ENCODE measurements at regions not wholly inside any gene's neighbourhood (a gene's known extent, or its start where the extent isn't known, plus 50 kb on each side); places are given as distances from the start of the nearest gene placed in this dataset.
"Not testable (repeated sequence)": the region's sequence is repeated elsewhere in the genome, so short reads cannot be mapped to it uniquely, and the experiment has no call there.

DNA sequence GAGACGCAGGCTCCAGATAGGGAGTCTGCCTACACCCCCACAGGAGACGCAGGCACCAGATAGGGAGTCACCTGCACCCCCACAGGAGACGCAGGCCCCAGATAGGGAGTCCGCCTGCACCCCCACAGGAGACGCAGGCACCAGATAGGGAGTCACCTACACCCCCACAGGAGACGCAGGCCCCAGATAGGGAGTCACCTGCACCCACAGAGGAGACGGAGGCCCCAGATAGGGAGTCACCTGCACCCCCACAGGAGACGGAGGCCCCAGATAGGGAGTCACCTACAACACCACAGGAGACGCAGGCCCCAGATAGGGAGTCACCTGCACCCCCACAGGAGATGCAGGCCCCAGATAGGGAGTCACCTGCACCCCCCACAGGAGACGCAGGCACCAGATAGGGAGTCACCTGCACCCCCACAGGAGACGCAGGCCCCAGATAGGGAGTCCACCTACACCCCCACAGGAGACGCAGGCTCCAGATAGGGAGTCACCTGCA, 77.2 kb upstream of the PPP2R2D start:
- DNase-seq; H3K36me3 Mint-ChIP-seq; H3K4me3 Mint-ChIP-seq; H3K27me3 Mint-ChIP-seq; H3K36me3 ChIP-seq (ENCODE audit: control insufficient read depth in 2 of 3, insufficient read depth in 3 of 3, low read length in 3 of 3); H3K27ac Mint-ChIP-seq; H3K9me3 ChIP-seq (ENCODE audit: control insufficient read depth in 2 of 3, low read length in 3 of 3); intact Hi-C loops (cut with micrococcal nuclease); H3K9me3 Mint-ChIP-seq; ATAC-seq; CTCF ChIA-PET; H3K4me3 ChIP-seq (ENCODE audit: low read length); H3K4me1 ChIP-seq (ENCODE audit: control insufficient read depth in 2 of 2, insufficient read depth in 2 of 2, low read length in 2 of 2); H3K4me1 Mint-ChIP-seq; POLR2A ChIA-PET; H3K27me3 ChIP-seq (ENCODE audit: control insufficient read depth in 2 of 2, insufficient read depth in 2 of 2, low read length in 2 of 2); H3K27ac ChIP-seq (ENCODE audit: low read depth, low read length): not testable (repeated sequence)

DNA sequence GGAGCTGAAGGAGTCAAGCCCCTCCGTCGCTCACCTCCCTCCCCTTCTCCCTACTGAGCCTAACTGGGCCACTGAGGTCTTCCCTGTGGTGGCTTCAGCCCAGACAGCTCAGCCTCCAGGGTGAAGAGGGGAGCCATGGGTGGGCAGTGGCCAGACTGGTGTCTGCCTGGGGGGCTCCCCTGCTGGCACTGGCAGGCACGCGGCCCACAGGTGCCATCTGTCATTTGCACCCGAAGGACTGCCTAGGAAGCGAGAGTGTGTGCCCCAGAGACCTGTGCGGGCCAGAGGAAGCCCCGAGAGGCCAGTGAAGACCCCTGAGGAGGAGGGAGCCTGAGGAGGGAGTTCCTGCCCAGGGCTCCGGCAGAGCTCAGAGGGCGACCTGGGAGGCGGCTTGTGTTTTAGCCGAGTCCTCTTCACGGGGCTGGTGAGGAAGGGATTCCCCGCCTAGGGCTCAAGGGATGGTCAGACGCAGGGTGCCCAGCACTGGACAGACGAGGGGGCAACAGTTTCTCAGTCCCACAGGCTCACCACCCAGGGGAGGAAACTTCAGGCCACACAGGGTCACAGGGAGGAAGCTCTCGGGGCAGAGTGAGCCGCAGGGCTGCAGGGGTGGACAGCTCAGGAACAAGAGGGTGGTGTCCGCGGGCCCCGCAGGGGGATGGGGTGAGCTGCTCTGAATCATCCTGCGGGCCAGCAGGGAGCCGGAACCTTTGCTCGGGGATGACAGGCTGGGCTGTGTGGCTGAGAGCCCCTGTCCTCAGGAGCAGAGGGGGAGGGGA, 76.2 kb upstream of the PPP2R2D start:
- Histone ChIP-seq H3K9me3 (ENCODE audit: control insufficient read depth in 2 of 3, low read length in 3 of 3) (no peaks in the 10 kb centered on the region), H3K27ac (ENCODE audit: low read depth, low read length) (no peak overlapping the region), H3K27me3 (ENCODE audit: control insufficient read depth in 2 of 2, insufficient read depth in 2 of 2, low read length in 2 of 2) (no peaks in the 10 kb centered on the region), H3K4me1 (ENCODE audit: control insufficient read depth in 2 of 2, insufficient read depth in 2 of 2, low read length in 2 of 2) (no peaks in the 10 kb centered on the region), H3K4me3 (ENCODE audit: low read length) (no peak overlapping the region), H3K36me3 (ENCODE audit: control insufficient read depth in 2 of 3, insufficient read depth in 3 of 3, low read length in 3 of 3) (no peaks in the 10 kb centered on the region)
- intact Hi-C loops (cut with micrococcal nuclease) = no loop called here
- ChIA-PET CTCF (no interaction called here), POLR2A (no interaction called here)
- H3K36me3 Mint-ChIP-seq = peaks cover 0 to 4% (median 0%) of the 10 kb centered on the region in 5 donors
- H3K4me3 Mint-ChIP-seq = no peak overlapping the region
- H3K9me3 Mint-ChIP-seq = peaks cover 0 to 9% (median 0%) of the 10 kb centered on the region in 11 donors
- peaks cover 0 to 7% (median 4%) of the 10 kb centered on the region in 5 donors for H3K27me3 Mint-ChIP-seq
- no peak for DNase-seq
- H3K27ac Mint-ChIP-seq = no peak overlapping the region
- peak; percentile 26 for ATAC-seq
- H3K4me1 Mint-ChIP-seq = peaks cover 0 to 2% (median 0%) of the 10 kb centered on the region in 7 donors

DNA sequence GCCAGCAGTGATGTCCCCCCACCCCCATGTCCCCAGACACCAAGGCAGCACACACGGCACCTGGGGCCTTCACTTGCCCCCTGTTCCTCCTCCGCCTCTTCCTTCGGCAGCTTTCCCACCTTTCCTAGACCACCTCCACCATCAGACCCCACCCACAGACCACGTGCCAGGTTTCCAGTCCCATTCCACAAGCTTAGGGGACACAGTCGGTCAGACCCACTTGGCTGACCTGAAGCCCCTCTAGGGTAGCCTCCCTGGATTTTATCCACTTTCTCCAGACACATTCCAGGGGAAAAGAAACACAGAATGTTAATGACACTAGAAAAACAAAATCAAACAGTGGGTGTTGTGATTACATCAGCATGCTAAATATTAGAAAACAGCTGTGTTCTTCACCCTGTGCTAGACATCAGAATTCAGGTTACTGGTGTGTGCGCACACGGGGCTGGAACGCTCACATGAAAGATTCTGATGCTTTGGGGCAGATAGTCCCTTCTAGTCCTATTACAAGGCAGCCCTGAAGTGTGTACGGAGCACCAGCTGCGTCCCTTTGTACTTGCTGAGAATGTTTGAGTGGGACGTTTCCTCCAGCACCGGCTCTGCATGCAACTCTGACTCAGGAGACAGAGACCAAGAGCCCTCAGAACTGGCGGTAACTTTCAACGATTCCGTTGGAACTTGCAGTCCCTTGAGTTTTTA, 75.5 kb upstream of the PPP2R2D start:
- peak overlapping the region in 1 of 9 donors; percentile 74 for H3K27ac Mint-ChIP-seq
- POLR2A ChIA-PET = no interaction called here
- peaks cover 0 to 13% (median 9%) of the 10 kb centered on the region in 5 donors for H3K27me3 Mint-ChIP-seq
- H3K4me3 ChIP-seq (ENCODE audit: low read length) = no peak overlapping the region
- H3K4me1 ChIP-seq (ENCODE audit: control insufficient read depth in 2 of 2, insufficient read depth in 2 of 2, low read length in 2 of 2) = no peaks in the 10 kb centered on the region
- intact Hi-C loops (cut with micrococcal nuclease) = no loop called here
- ATAC-seq (no peak), DNase-seq (peak in 1 of 9 donors; percentile 5)
- H3K4me3 Mint-ChIP-seq = no peak overlapping the region
- H3K36me3 Mint-ChIP-seq = peaks cover 0 to 4% (median 0%) of the 10 kb centered on the region in 5 donors
- no peaks in the 10 kb centered on the region for H3K36me3 ChIP-seq (ENCODE audit: control insufficient read depth in 2 of 3, insufficient read depth in 3 of 3, low read length in 3 of 3)
- peaks cover 0 to 9% (median 0%) of the 10 kb centered on the region in 11 donors for H3K9me3 Mint-ChIP-seq
- CTCF ChIA-PET = no interaction called here
- H3K4me1 Mint-ChIP-seq = peaks cover 0 to 2% (median 0%) of the 10 kb centered on the region in 7 donors
- H3K27me3 ChIP-seq (ENCODE audit: control insufficient read depth in 2 of 2, insufficient read depth in 2 of 2, low read length in 2 of 2) = no peaks in the 10 kb centered on the region
- H3K9me3 ChIP-seq (ENCODE audit: control insufficient read depth in 2 of 3, low read length in 3 of 3) = no peaks in the 10 kb centered on the region
- H3K27ac ChIP-seq (ENCODE audit: low read depth, low read length) = no peak overlapping the region

- CTCF ChIA-PET = no interaction called here
- Mint-ChIP-seq H3K36me3 (peaks cover 0 to 4% (median 0%) of the 10 kb centered on the region in 5 donors), H3K4me1 (peaks cover 0 to 2% (median 0%) of the 10 kb centered on the region in 7 donors)
Observed at GRCh38 chr10:131825960-131826650, 74.7 kb upstream of the PPP2R2D start.

GRCh38 chr10:131829156-131829930, 71.5 kb upstream of the PPP2R2D start:
- peaks cover 0 to 2% (median 0%) of the 10 kb centered on the region in 7 donors for H3K4me1 Mint-ChIP-seq
- H3K27me3 Mint-ChIP-seq = peaks cover 0 to 29% (median 16%) of the 10 kb centered on the region in 5 donors
- POLR2A ChIA-PET = no interaction called here
- Histone ChIP-seq H3K4me3 (ENCODE audit: low read length) (no peak overlapping the region), H3K4me1 (ENCODE audit: control insufficient read depth in 2 of 2, insufficient read depth in 2 of 2, low read length in 2 of 2) (no peaks in the 10 kb centered on the region), H3K36me3 (ENCODE audit: control insufficient read depth in 2 of 3, insufficient read depth in 3 of 3, low read length in 3 of 3) (no peaks in the 10 kb centered on the region), H3K27me3 (ENCODE audit: control insufficient read depth in 2 of 2, insufficient read depth in 2 of 2, low read length in 2 of 2) (no peaks in the 10 kb centered on the region), H3K27ac (ENCODE audit: low read depth, low read length) (no peak overlapping the region), H3K9me3 (ENCODE audit: control insufficient read depth in 2 of 3, low read length in 3 of 3) (no peaks in the 10 kb centered on the region)
- peak in 1 of 9 donors; percentile 4 for DNase-seq
- ATAC-seq = no peak
- H3K9me3 Mint-ChIP-seq = peaks cover 0 to 13% (median 1%) of the 10 kb centered on the region in 11 donors
- CTCF ChIA-PET = no interaction called here
- H3K4me3 Mint-ChIP-seq = no peak overlapping the region
- H3K27ac Mint-ChIP-seq = no peak overlapping the region
- H3K36me3 Mint-ChIP-seq = peaks cover 0 to 4% (median 0%) of the 10 kb centered on the region in 5 donors
- intact Hi-C loops (cut with micrococcal nuclease) = no loop called here

More at GRCh38 chr10:131825960-131826650, 74.7 kb upstream of the PPP2R2D start:
- no peaks in the 10 kb centered on the region for H3K27me3 ChIP-seq (ENCODE audit: control insufficient read depth in 2 of 2, insufficient read depth in 2 of 2, low read length in 2 of 2)
- H3K9me3 ChIP-seq (ENCODE audit: control insufficient read depth in 2 of 3, low read length in 3 of 3) = no peaks in the 10 kb centered on the region
- Mint-ChIP-seq H3K27me3 (peaks cover 0 to 15% (median 9%) of the 10 kb centered on the region in 5 donors), H3K27ac (no peak overlapping the region), H3K4me3 (no peak overlapping the region), H3K9me3 (peaks cover 0 to 9% (median 0%) of the 10 kb centered on the region in 11 donors)
- H3K4me1 ChIP-seq (ENCODE audit: control insufficient read depth in 2 of 2, insufficient read depth in 2 of 2, low read length in 2 of 2) = no peaks in the 10 kb centered on the region
- POLR2A ChIA-PET = no interaction called here
- H3K4me3 ChIP-seq (ENCODE audit: low read length) = no peak overlapping the region
- no peaks in the 10 kb centered on the region for H3K36me3 ChIP-seq (ENCODE audit: control insufficient read depth in 2 of 3, insufficient read depth in 3 of 3, low read length in 3 of 3)
- no peak for ATAC-seq
- no peak overlapping the region for H3K27ac ChIP-seq (ENCODE audit: low read depth, low read length)
- no peak for DNase-seq
- intact Hi-C loops (cut with micrococcal nuclease) = no loop called here

DNA sequence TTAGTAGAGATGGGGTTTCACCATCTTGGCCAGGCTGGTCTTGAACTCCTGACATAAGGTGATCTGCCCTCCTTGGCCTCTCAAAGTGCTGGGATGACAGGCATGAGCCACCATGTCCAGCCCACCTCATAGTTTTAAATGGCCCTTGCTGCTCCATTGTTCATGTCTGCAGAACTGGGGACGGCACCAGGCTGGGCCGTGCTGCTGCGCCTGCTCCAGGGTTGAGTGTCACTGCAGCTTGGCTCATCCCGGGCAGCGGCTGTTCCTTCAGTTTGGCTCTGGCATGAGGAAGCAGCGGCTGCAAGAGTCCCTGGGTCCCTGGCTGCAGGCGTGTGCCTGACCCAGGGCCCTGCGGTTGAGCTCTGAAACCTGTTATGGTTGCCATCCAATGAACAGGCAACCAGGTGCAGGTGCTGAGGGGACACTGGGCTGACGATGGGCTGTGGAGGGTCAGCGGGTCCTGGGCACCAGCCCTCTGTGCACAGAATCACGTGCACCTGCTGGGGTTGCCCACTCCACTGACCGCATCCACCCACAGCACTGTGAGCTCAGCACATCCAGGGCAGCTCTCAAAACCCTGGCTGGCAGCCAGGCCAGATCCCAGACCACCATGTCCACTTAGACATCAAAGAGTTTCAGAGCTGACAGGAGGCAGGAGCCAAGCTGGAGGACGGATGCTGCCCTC, 70.2 kb upstream of the PPP2R2D start:
- Mint-ChIP-seq H3K4me3 (no peak overlapping the region), H3K4me1 (no peaks in the 10 kb centered on the region), H3K27ac (no peak overlapping the region), H3K27me3 (peaks cover 0 to 29% (median 11%) of the 10 kb centered on the region in 5 donors), H3K9me3 (peaks cover 0 to 21% (median 4%) of the 10 kb centered on the region in 11 donors), H3K36me3 (peaks cover 0 to 4% (median 0%) of the 10 kb centered on the region in 5 donors)
- POLR2A ChIA-PET = no interaction called here
- CTCF ChIA-PET = no interaction called here
- intact Hi-C loops (cut with micrococcal nuclease) = no loop called here
- ATAC-seq = no peak
- Histone ChIP-seq H3K27ac (ENCODE audit: low read depth, low read length) (no peak overlapping the region), H3K4me1 (ENCODE audit: control insufficient read depth in 2 of 2, insufficient read depth in 2 of 2, low read length in 2 of 2) (no peaks in the 10 kb centered on the region), H3K36me3 (ENCODE audit: control insufficient read depth in 2 of 3, insufficient read depth in 3 of 3, low read length in 3 of 3) (no peaks in the 10 kb centered on the region), H3K4me3 (ENCODE audit: low read length) (no peak overlapping the region), H3K27me3 (ENCODE audit: control insufficient read depth in 2 of 2, insufficient read depth in 2 of 2, low read length in 2 of 2) (no peaks in the 10 kb centered on the region), H3K9me3 (ENCODE audit: control insufficient read depth in 2 of 3, low read length in 3 of 3) (no peaks in the 10 kb centered on the region)
- no peak for DNase-seq
